Fibroblast of upper back skin (primary cell): ENCODE measurements at regions not wholly inside any gene's neighbourhood (a gene's known extent, or its start where the extent isn't known, plus 50 kb on each side); places are given as distances from the start of the nearest gene placed in this dataset.

Experiments
- DNase-seq: peaks from one replicate; pipeline ENCODE4 v3.0.0-alpha.2; 2013

- DNase-seq = no peak
Measured at GRCh38 chr16:62678796-62679195, 642.6 kb upstream of the CDH8 start.

GRCh38 chr16:62676306-62676705, 640.1 kb upstream of the CDH8 start:
- no peak for DNase-seq

GRCh38 chr16:62665269-62665668, 629.0 kb upstream of the CDH8 start:
- no peak for DNase-seq

GRCh38 chr16:62664566-62664965, 628.3 kb upstream of the CDH8 start:
- no peak for DNase-seq

GRCh38 chr16:62661435-62661834, 625.2 kb upstream of the CDH8 start:
- DNase-seq = no peak

- no peak for DNase-seq
Measured at GRCh38 chr16:62657116-62657515, 620.9 kb upstream of the CDH8 start.

GRCh38 chr16:62652441-62653120, 616.3 kb upstream of the CDH8 start:
- no peak for DNase-seq

GRCh38 chr16:62648256-62648655, 612.0 kb upstream of the CDH8 start:
- no peak for DNase-seq

- no peak for DNase-seq
Measured at GRCh38 chr16:62644030-62644812, 608.0 kb upstream of the CDH8 start.

- DNase-seq = no peak
Measured at GRCh38 chr16:62642677-62643076, 606.4 kb upstream of the CDH8 start.

GRCh38 chr16:62639890-62640289, 603.7 kb upstream of the CDH8 start:
- no peak for DNase-seq

GRCh38 chr16:62638964-62639870, 603.0 kb upstream of the CDH8 start:
- peak; percentile 82 for DNase-seq

GRCh38 chr16:62638324-62638911, 602.2 kb upstream of the CDH8 start:
- peak; percentile 62 for DNase-seq

- DNase-seq = no peak
Measured at GRCh38 chr16:62625326-62625725, 589.1 kb upstream of the CDH8 start.

GRCh38 chr16:62620275-62620674, 584.0 kb upstream of the CDH8 start:
- peak; percentile 34 for DNase-seq

- no peak for DNase-seq
Measured at GRCh38 chr16:62615526-62615925, 579.3 kb upstream of the CDH8 start.

- DNase-seq = no peak
Measured at GRCh38 chr16:62610291-62610690, 574.1 kb upstream of the CDH8 start.

- no peak for DNase-seq
Measured at GRCh38 chr16:62602790-62603189, 566.6 kb upstream of the CDH8 start.

GRCh38 chr16:62597875-62598274, 561.6 kb upstream of the CDH8 start:
- DNase-seq = no peak

- no peak for DNase-seq
Measured at GRCh38 chr16:62596584-62596983, 560.3 kb upstream of the CDH8 start.

- DNase-seq = no peak
Measured at GRCh38 chr16:62596125-62596524, 559.9 kb upstream of the CDH8 start.

- DNase-seq = no peak
Measured at GRCh38 chr16:62586128-62586862, 550.1 kb upstream of the CDH8 start.
